ENCODE measurements at regions not wholly inside any gene's neighbourhood (a gene's known extent, or its start where the extent isn't known, plus 50 kb on each side); places are given as distances from the start of the nearest gene placed in this dataset.
"Not testable (repeated sequence)": the region's sequence is repeated elsewhere in the genome, so short reads cannot be mapped to it uniquely, and the experiment has no call there.

GRCh38 chr2:167785606-167786216, 461.7 kb downstream of the STK39 start:
- Histone ChIP-seq H3K27ac (no peak overlapping the region), H3K27me3 (no peaks in the 10 kb centered on the region), H3K9me3 (no peaks in the 10 kb centered on the region), H3K4me1 (ENCODE audit: insufficient read depth) (no peaks in the 10 kb centered on the region), H3K4me3 (no peak overlapping the region), H3K36me3 (no peaks in the 10 kb centered on the region)
- 74 to 83% (median 82%) methylated on average over 6 of the region's 6 CpGs for WGBS, 3 donors
- intact Hi-C loops (cut with DNase I), result no loop called here
- TF ChIP-seq CTCF (IDR thresholded peaks at IDR 0.05) (no peak), POLR2A (IDR thresholded peaks at IDR 0.05) (no peak), EP300 (IDR thresholded peaks at IDR 0.05) (no peak)
- DNase-seq, result no peak

DNA sequence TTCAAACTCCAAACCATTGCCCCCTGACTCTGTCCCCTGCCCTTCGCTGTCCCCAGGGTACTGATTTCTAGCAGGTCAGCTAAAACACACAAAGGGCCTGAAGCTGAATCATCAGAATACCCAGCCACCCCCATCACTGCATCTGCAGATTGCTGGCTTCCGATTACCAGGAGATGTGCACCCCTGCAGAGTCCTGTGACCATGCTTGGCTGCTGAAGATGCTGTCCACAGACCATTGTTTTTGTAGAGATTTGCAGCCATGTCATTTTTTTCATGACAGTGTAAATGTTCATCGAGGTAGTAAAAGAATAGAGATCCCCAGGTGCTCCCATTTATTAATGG, 463.3 kb downstream of the STK39 start:
- no peaks in the 10 kb centered on the region for H3K27me3 ChIP-seq
- DNase-seq, result no peak
- H3K36me3 ChIP-seq, result no peaks in the 10 kb centered on the region
- H3K9me3 ChIP-seq, result no peaks in the 10 kb centered on the region
- no peak overlapping the region for H3K4me3 ChIP-seq
- TF ChIP-seq EP300 (IDR thresholded peaks at IDR 0.05), result no peak
- TF ChIP-seq POLR2A (IDR thresholded peaks at IDR 0.05), result no peak
- no peak for TF ChIP-seq CTCF (IDR thresholded peaks at IDR 0.05)
- H3K4me1 ChIP-seq (ENCODE audit: insufficient read depth), result no peaks in the 10 kb centered on the region
- intact Hi-C loops (cut with DNase I), result no loop called here
- 81 to 83% (median 81%) methylated on average over 3 of the region's 3 CpGs for WGBS, 3 donors
- no peak overlapping the region for H3K27ac ChIP-seq

DNA sequence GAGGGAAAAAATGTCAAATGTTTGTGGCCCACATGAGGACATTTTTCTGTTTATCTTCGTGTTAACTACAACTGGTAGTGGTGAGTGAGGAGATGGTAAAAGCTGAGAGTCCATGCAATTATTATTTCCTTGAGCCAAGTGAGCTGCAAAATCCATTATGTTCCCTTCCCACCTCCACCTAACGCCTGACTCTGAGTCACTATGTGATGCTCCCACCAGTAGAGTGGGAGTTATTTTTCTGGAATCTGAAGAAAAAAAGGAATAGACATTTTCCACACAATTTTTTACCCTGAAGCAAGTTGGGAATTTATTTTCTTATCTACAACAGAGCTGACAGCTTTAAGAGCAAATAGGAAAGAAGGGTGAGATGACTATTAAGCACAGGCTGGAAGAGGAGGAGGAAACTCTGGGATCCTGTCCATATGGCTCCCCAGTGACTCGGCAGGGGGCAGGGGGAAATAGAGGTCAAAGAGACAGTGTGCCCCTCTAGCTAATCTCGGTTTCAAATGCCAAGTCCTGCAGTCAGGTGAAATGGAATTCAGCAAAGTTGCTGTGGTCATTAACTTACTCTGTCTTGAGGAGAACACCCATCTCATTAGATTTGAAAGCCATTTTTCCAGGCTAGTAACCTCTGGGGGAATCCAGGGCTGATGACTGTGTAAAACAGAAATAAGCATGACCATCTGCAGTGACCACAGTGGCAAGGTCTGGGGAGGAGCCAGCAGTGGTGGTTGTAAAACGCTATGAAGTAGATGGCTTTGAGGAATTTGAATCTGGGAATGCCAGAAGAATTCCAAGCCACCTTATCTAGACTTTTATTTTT, 463.9 kb downstream of the STK39 start:
- intact Hi-C loops (cut with DNase I), result no loop called here
- H3K27me3 ChIP-seq, result no peaks in the 10 kb centered on the region
- H3K4me1 ChIP-seq (ENCODE audit: insufficient read depth), result no peaks in the 10 kb centered on the region
- H3K36me3 ChIP-seq, result no peaks in the 10 kb centered on the region
- TF ChIP-seq POLR2A (IDR thresholded peaks at IDR 0.05), result no peak
- no peak for TF ChIP-seq CTCF (IDR thresholded peaks at IDR 0.05)
- TF ChIP-seq EP300 (IDR thresholded peaks at IDR 0.05), result no peak
- no peaks in the 10 kb centered on the region for H3K9me3 ChIP-seq
- no peak overlapping the region for H3K4me3 ChIP-seq
- no peak for DNase-seq
- WGBS, 3 donors, result 11 to 16% (median 13%) methylated on average over 5 of the region's 5 CpGs
- H3K27ac ChIP-seq, result no peak overlapping the region

DNA sequence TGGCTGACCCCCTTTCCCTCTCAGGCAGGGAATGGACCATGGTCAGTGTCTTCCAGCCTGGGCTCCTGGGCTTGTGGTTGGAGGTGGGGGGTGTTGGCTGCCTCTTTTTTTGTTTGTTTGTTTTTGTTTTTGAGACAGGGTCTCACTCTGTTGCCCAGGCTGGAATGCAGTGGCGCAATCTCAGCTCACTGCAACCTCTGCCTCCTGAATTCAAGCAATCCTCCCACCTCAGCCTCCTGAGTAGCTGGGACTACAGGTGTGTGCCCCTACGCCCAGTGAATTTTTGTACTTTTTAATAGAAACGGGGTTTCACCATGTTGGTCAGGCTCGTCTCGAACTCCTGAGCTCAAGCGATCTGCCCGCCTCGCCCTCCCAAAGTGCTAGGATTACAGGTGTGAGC, 465.8 kb downstream of the STK39 start:
- H3K27ac ChIP-seq; intact Hi-C loops (cut with DNase I); H3K36me3 ChIP-seq; H3K27me3 ChIP-seq; H3K4me1 ChIP-seq (ENCODE audit: insufficient read depth); H3K4me3 ChIP-seq; H3K9me3 ChIP-seq; DNase-seq: not testable (repeated sequence)
- 89 to 91% (median 89%) methylated on average over 8 of the region's 8 CpGs for WGBS, 3 donors

- intact Hi-C loops (cut with DNase I), result no loop called here
- H3K9me3 ChIP-seq, result no peaks in the 10 kb centered on the region
- H3K4me1 ChIP-seq (ENCODE audit: insufficient read depth), result no peaks in the 10 kb centered on the region
- TF ChIP-seq CTCF (IDR thresholded peaks at IDR 0.05) (no peak), EP300 (IDR thresholded peaks at IDR 0.05) (no peak)
- DNase-seq, result no peak
- 77 to 78% (median 77%) methylated on average over 10 of the region's 10 CpGs for WGBS, 3 donors
- H3K27ac ChIP-seq, result no peak overlapping the region
- no peaks in the 10 kb centered on the region for H3K27me3 ChIP-seq
- no peaks in the 10 kb centered on the region for H3K36me3 ChIP-seq
- H3K4me3 ChIP-seq, result no peak overlapping the region
Measured at GRCh38 chr2:167776359-167776758, 471.0 kb downstream of the STK39 start.
